Mesothelial cell of epicardium (in vitro differentiated cells): ENCODE measurements at regions not wholly inside any gene's neighbourhood (a gene's known extent, or its start where the extent isn't known, plus 50 kb on each side); places are given as distances from the start of the nearest gene placed in this dataset.

Source experiments
- DNase-seq, 2 experiments: peaks; one replicate each; pipeline ENCODE4 v3.0.0; 2021; ENCODE audit warnings: low spot score in 2 of 2; ENCODE audit not compliant: unreplicated experiment in 2 of 2
- H3K27ac Mint-ChIP-seq: 2 replicates; pipeline ENCODE4 v1.8.0; 2021; ENCODE audit warnings: mixed read lengths
- H3K27me3 Mint-ChIP-seq: 2 replicates; pipeline ENCODE4 v1.8.0; 2021; ENCODE audit warnings: low read depth, mixed read lengths
- H3K36me3 Mint-ChIP-seq: 2 replicates; pipeline ENCODE4 v1.8.0; 2021; ENCODE audit warnings: mixed read lengths
- H3K4me1 Mint-ChIP-seq: 2 replicates; pipeline ENCODE4 v1.8.0; 2021; ENCODE audit warnings: mixed read lengths
- H3K4me3 Mint-ChIP-seq: 2 replicates; pipeline ENCODE4 v1.8.0; 2021; ENCODE audit warnings: mild to moderate bottlenecking, moderate library complexity, mixed read lengths
- H3K9me3 Mint-ChIP-seq: 2 replicates; pipeline ENCODE4 v1.8.0; 2021; ENCODE audit warnings: mixed read lengths
- CTCF ChIP-seq: fragments of 200-600 bp; sonication (generic); IDR thresholded peaks from one replicate; pipeline ENCODE4 v1.5.0; 2021; ENCODE audit warnings: antibody characterized with exemption; ENCODE audit not compliant: unreplicated experiment

GRCh38 chr10:130425169-130425568 is 289.0 kb downstream of the GLRX3 start:
- no peak overlapping the region for H3K27ac Mint-ChIP-seq
- no peaks in the 10 kb centered on the region for H3K4me1 Mint-ChIP-seq
- no peaks in the 10 kb centered on the region for H3K9me3 Mint-ChIP-seq
- H3K4me3 Mint-ChIP-seq: no peak overlapping the region
- H3K36me3 Mint-ChIP-seq: no peaks in the 10 kb centered on the region
- DNase-seq: no peak
- peaks cover 8% of the 10 kb centered on the region for H3K27me3 Mint-ChIP-seq
- no peak for TF ChIP-seq CTCF

- H3K27ac Mint-ChIP-seq: no peak overlapping the region
- no peaks in the 10 kb centered on the region for H3K36me3 Mint-ChIP-seq
- no peaks in the 10 kb centered on the region for H3K9me3 Mint-ChIP-seq
- DNase-seq: no peak
- no peak overlapping the region for H3K4me3 Mint-ChIP-seq
- TF ChIP-seq CTCF: no peak
- peaks cover 8% of the 10 kb centered on the region for H3K27me3 Mint-ChIP-seq
- H3K4me1 Mint-ChIP-seq: no peaks in the 10 kb centered on the region
These were observed 289.8 kb downstream of the GLRX3 start for GRCh38 chr10:130425881-130426435.

GRCh38 chr10:130427216-130427722 is 291.1 kb downstream of the GLRX3 start:
- TF ChIP-seq CTCF: no peak
- no peak for DNase-seq
- H3K9me3 Mint-ChIP-seq: peaks cover 1% of the 10 kb centered on the region
- peaks cover 10% of the 10 kb centered on the region for H3K27me3 Mint-ChIP-seq
- no peaks in the 10 kb centered on the region for H3K36me3 Mint-ChIP-seq
- no peaks in the 10 kb centered on the region for H3K4me1 Mint-ChIP-seq
- H3K27ac Mint-ChIP-seq: no peak overlapping the region
- no peak overlapping the region for H3K4me3 Mint-ChIP-seq

- Mint-ChIP-seq H3K27me3 (peaks cover 10% of the 10 kb centered on the region), H3K9me3 (peaks cover 14% of the 10 kb centered on the region), H3K4me3 (no peak overlapping the region), H3K36me3 (no peaks in the 10 kb centered on the region), H3K27ac (no peak overlapping the region), H3K4me1 (no peaks in the 10 kb centered on the region)
- TF ChIP-seq CTCF: no peak
- no peak for DNase-seq
These were observed 292.7 kb downstream of the GLRX3 start for GRCh38 chr10:130428936-130429335.

GRCh38 chr10:130429809-130430208 is 293.6 kb downstream of the GLRX3 start:
- peaks cover 20% of the 10 kb centered on the region for H3K9me3 Mint-ChIP-seq
- no peaks in the 10 kb centered on the region for H3K4me1 Mint-ChIP-seq
- H3K4me3 Mint-ChIP-seq: no peak overlapping the region
- peaks cover 14% of the 10 kb centered on the region for H3K27me3 Mint-ChIP-seq
- no peak for DNase-seq
- no peak overlapping the region for H3K27ac Mint-ChIP-seq
- TF ChIP-seq CTCF: no peak
- no peaks in the 10 kb centered on the region for H3K36me3 Mint-ChIP-seq

- Mint-ChIP-seq H3K9me3 (peaks cover 22% of the 10 kb centered on the region), H3K27me3 (peaks cover 14% of the 10 kb centered on the region), H3K4me3 (no peak overlapping the region), H3K27ac (no peak overlapping the region), H3K4me1 (no peaks in the 10 kb centered on the region), H3K36me3 (no peaks in the 10 kb centered on the region)
- TF ChIP-seq CTCF: no peak
- no peak for DNase-seq
These were observed 294.1 kb downstream of the GLRX3 start for GRCh38 chr10:130430291-130430690.
